ENCODE measurements at regions not wholly inside any gene's neighbourhood (a gene's known extent, or its start where the extent isn't known, plus 50 kb on each side); places are given as distances from the start of the nearest gene placed in this dataset.
"Not testable (repeated sequence)": the region's sequence is repeated elsewhere in the genome, so short reads cannot be mapped to it uniquely, and the experiment has no call there.

DNA sequence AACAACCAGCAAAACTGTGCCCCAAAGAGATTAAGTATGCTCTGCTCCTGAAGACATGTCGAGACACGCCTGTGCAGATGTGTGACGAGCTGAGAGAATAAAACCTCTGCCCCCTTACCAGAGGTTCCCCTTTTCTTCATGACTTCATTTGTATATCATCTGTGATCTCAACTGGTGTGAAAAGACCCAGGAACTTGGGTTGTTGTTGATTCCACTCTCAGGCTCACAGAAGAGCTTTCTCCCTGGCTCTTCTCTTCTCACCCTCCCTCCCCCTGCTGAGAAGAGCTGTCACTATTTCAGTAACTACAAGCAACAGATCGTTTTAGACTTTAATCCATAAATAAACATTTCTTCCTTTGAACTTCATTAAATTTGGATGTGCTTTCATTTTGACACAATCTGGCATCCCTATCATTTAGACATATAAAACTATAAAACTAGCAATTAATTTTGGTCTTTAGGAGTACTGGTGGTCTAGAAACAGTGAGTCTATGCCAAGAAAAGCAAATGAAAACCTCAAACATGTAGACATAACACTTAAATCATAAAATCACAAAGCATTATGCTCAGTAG is 179.3 kb upstream of the FZD8 start:
- H3K27me3 ChIP-seq, result no peaks in the 10 kb centered on the region
- H3K4me3 ChIP-seq, result no peak overlapping the region
- peak overlapping the region in 3 of 4 donors; percentile 33 to 63 (median 54) for H3K27ac ChIP-seq
- peaks cover 0 to 21% (median 19%) of the 10 kb centered on the region in 4 donors for H3K4me1 ChIP-seq
- no peaks in the 10 kb centered on the region for H3K36me3 ChIP-seq
- WGBS, 2 donors, result 49 to 65% methylated on average over 4 of the region's 4 CpGs
- intact Hi-C loops (cut with DNase I), result loop anchor here (2.0 to 5.0 kb wide), 2 partner anchors 71 to 181 kb away; no protein-coding TSS in a partner anchor
- DNase-seq, result no peak
- TF ChIP-seq POLR2A (IDR thresholded peaks at IDR 0.05), result no peak
- TF ChIP-seq, protein P1, sequence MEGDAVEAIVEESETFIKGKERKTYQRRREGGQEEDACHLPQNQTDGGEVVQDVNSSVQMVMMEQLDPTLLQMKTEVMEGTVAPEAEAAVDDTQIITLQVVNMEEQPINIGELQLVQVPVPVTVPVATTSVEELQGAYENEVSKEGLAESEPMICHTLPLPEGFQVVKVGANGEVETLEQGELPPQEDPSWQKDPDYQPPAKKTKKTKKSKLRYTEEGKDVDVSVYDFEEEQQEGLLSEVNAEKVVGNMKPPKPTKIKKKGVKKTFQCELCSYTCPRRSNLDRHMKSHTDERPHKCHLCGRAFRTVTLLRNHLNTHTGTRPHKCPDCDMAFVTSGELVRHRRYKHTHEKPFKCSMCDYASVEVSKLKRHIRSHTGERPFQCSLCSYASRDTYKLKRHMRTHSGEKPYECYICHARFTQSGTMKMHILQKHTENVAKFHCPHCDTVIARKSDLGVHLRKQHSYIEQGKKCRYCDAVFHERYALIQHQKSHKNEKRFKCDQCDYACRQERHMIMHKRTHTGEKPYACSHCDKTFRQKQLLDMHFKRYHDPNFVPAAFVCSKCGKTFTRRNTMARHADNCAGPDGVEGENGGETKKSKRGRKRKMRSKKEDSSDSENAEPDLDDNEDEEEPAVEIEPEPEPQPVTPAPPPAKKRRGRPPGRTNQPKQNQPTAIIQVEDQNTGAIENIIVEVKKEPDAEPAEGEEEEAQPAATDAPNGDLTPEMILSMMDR (IDR thresholded peaks at IDR 0.05), result no peak
- peak in 2 of 4 donors; percentile 56 to 58 for TF ChIP-seq POLR2AphosphoS5 (IDR thresholded peaks at IDR 0.05)
- TF ChIP-seq EP300 (IDR thresholded peaks at IDR 0.05), result peak in 1 of 4 donors; percentile 16
- no peaks in the 10 kb centered on the region for H3K9me3 ChIP-seq

DNA sequence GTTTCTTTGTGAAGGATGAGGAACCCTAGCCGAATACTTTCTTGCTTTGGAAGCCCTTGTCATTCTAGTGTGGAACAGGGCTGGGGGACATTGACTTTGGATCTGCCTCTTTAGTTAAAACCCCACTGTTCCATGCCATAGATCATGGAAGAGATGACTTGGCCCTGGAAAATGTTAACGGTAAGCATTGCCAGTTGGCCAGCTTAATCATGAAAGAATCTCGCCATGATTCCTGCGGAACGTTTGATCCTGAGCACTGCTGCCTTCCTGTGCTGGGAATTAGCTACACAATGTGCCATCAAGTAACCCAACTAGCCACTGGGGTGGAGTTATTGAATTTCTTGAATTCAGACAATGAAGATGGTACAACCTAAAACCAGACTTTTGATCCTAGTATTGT is 177.6 kb upstream of the FZD8 start:
- Histone ChIP-seq H3K27ac (peak overlapping the region in 3 of 4 donors; percentile 10 to 32 (median 29)), H3K4me3 (no peak overlapping the region), H3K36me3 (no peaks in the 10 kb centered on the region), H3K9me3 (no peaks in the 10 kb centered on the region), H3K27me3 (no peaks in the 10 kb centered on the region), H3K4me1 (peaks cover 0 to 21% (median 19%) of the 10 kb centered on the region in 4 donors)
- no peak for DNase-seq
- TF ChIP-seq, protein P1 (IDR thresholded peaks at IDR 0.05), result no peak
- peak in 2 of 4 donors; percentile 58 to 64 for TF ChIP-seq POLR2AphosphoS5 (IDR thresholded peaks at IDR 0.05)
- 87 to 91% methylated on average over 5 of the region's 5 CpGs for WGBS, 2 donors
- intact Hi-C loops (cut with DNase I), result loop anchor here (2.0 to 5.0 kb wide), 2 partner anchors 73 to 179 kb away; no protein-coding TSS in a partner anchor

DNA sequence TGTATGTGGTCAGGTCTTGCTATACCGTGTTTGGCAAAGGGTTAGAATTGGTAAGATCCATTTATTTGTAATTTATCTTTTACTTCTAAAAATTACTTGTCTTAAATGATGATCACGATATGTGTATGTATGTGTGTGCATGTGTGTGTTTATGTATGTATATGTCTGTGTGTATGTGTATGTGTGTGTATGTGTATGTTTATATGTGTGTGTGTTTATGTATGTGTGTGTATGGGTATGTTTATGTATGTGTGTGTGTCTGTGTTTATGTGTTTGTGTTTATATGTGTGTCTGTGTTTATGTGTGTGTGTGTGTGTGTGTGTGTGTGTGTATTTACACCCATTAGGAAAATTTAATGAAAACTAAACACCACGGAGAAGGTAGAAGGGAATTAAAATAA is 176.9 kb upstream of the FZD8 start:
- Histone ChIP-seq H3K27me3 (no peaks in the 10 kb centered on the region), H3K27ac (no peak overlapping the region), H3K4me3 (no peak overlapping the region), H3K9me3 (no peaks in the 10 kb centered on the region), H3K36me3 (no peaks in the 10 kb centered on the region), H3K4me1 (peaks cover 0 to 21% (median 19%) of the 10 kb centered on the region in 4 donors)
- intact Hi-C loops (cut with DNase I), result no loop called here
- no peak for DNase-seq
- 88 to 91% methylated on average over 3 of the region's 3 CpGs for WGBS, 2 donors
- TF ChIP-seq EP300 (IDR thresholded peaks at IDR 0.05) (no peak), POLR2A (IDR thresholded peaks at IDR 0.05) (no peak)

DNA sequence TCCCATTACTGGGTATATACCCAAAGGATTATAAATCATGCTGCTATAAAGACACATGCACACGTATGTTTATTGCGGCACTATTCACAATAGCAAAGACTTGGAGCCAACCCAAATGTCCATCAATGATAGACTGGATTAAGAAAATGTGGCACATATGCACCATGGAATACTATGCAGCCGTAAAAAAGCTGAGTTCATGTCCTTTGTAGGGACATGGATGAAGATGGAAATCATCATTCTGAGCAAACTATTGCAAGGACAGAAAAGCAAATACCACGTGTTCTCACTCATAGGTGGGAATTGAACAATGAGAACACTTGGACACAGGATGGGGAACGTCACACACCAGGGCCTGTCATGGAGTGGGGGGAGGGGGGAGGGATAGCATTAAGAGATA is 175.0 kb upstream of the FZD8 start:
- H3K36me3 ChIP-seq; H3K27me3 ChIP-seq; H3K27ac ChIP-seq; DNase-seq; H3K4me3 ChIP-seq; H3K9me3 ChIP-seq; intact Hi-C loops (cut with DNase I): not testable (repeated sequence)
- H3K4me1 ChIP-seq, result peaks cover 0 to 14% (median 12%) of the 10 kb centered on the region in 4 donors
- 88 to 93% methylated on average over 3 of the region's 5 CpGs for WGBS, 2 donors

DNA sequence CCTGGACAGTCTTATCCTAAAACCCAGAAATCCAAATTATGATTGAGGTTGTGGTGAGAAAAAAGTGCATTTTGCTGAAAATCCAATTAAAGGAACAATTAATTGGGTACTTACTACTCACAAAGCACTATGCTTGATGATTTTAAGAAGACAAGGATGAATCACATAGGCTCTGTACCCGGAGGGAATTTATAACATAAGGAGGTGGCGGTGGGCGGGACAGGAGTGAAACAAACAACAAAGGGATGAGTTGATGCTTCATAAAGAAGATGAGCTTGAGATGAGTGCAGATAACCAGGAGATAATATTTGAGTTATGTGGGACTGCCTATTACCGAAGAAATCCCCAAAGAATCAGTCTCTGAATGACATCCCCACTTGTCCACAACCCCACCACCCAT is 171.1 kb upstream of the FZD8 start:
- 84 to 90% methylated on average over 4 of the region's 4 CpGs for WGBS, 2 donors
- no peaks in the 10 kb centered on the region for H3K4me1 ChIP-seq
- no peaks in the 10 kb centered on the region for H3K27me3 ChIP-seq
- H3K4me3 ChIP-seq, result no peak overlapping the region
- DNase-seq, result no peak
- no peaks in the 10 kb centered on the region for H3K36me3 ChIP-seq
- intact Hi-C loops (cut with DNase I), result no loop called here
- no peak overlapping the region for H3K27ac ChIP-seq
- peaks cover 0 to 2% (median 0%) of the 10 kb centered on the region in 4 donors for H3K9me3 ChIP-seq
- no peak for TF ChIP-seq EP300 (IDR thresholded peaks at IDR 0.05)
- TF ChIP-seq, protein P1 (IDR thresholded peaks at IDR 0.05), result no peak
- TF ChIP-seq POLR2A (IDR thresholded peaks at IDR 0.05), result no peak
- TF ChIP-seq POLR2AphosphoS5 (IDR thresholded peaks at IDR 0.05), result no peak

DNA sequence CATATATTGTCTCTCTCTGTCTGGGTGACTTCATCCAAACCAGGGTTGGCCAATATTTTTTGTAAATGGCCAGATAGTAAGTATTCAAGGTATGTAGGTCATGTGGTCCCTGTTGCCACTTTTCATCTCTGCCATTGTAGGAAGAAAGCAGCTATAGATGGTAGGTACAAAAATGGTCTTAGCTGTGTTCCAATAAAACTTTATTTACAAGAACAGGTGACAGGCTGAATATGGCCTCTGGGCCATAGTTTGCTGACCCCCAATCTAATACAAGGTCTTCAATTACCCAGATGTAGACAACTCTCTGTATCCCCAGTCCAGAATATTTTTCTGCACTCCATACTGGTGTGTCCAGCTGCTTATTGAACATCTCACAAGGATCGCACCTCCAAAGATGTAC is 166.2 kb upstream of the FZD8 start:
- no peaks in the 10 kb centered on the region for H3K36me3 ChIP-seq
- intact Hi-C loops (cut with DNase I), result no loop called here
- H3K27me3 ChIP-seq, result no peaks in the 10 kb centered on the region
- no peak overlapping the region for H3K27ac ChIP-seq
- H3K4me1 ChIP-seq, result no peaks in the 10 kb centered on the region
- no peak overlapping the region for H3K4me3 ChIP-seq
- 94 to 100% methylated on average over 1 of the region's 1 CpG for WGBS, 2 donors
- H3K9me3 ChIP-seq, result peaks cover 0 to 2% (median 0%) of the 10 kb centered on the region in 4 donors
- no peak for TF ChIP-seq EP300 (IDR thresholded peaks at IDR 0.05)
- TF ChIP-seq POLR2A (IDR thresholded peaks at IDR 0.05), result no peak
- TF ChIP-seq, protein P1 (IDR thresholded peaks at IDR 0.05), result no peak
- no peak for TF ChIP-seq POLR2AphosphoS5 (IDR thresholded peaks at IDR 0.05)
- no peak for DNase-seq
